Muscle layer of duodenum (tissue), 2 donors: ENCODE measurements at regions not wholly inside any gene's neighbourhood (a gene's known extent, or its start where the extent isn't known, plus 50 kb on each side); places are given as distances from the start of the nearest gene placed in this dataset.

Source experiments
- H3K27ac ChIP-seq: one replicate; pipeline ENCODE4 v1.7.0; 2013; ENCODE audit warnings: mild to moderate bottlenecking, low read length
- H3K27me3 ChIP-seq: one replicate; pipeline ENCODE4 v1.7.0; 2013; ENCODE audit warnings: low read depth, mild to moderate bottlenecking, control low read depth, low read length
- H3K36me3 ChIP-seq, 2 donors: one replicate each; pipeline ENCODE4 v1.7.0; 2013; ENCODE audit warnings: low read length in 2 of 2, control low read depth in 1 of 2, mild to moderate bottlenecking in 1 of 2; ENCODE audit not compliant: insufficient read depth in 2 of 2, control insufficient read depth in 1 of 2
- H3K4me1 ChIP-seq, 2 donors: one replicate each; pipeline ENCODE4 v1.7.0; 2013; ENCODE audit warnings: low read length in 2 of 2, mild to moderate bottlenecking in 2 of 2, control low read depth in 1 of 2, moderate library complexity in 1 of 2; ENCODE audit not compliant: insufficient read depth in 2 of 2, control insufficient read depth in 1 of 2
- H3K4me3 ChIP-seq, 2 donors: one replicate each; pipeline ENCODE4 v1.7.0; 2013; ENCODE audit warnings: low read length in 2 of 2, low read depth in 1 of 2, mild to moderate bottlenecking in 1 of 2
- H3K9me3 ChIP-seq, 2 donors: one replicate each; pipeline ENCODE4 v1.7.0; 2013; ENCODE audit warnings: low read length in 2 of 2, control low read depth in 1 of 2, mild to moderate bottlenecking in 1 of 2; ENCODE audit not compliant: control insufficient read depth in 1 of 2
- donor health status: healthy.

DNA sequence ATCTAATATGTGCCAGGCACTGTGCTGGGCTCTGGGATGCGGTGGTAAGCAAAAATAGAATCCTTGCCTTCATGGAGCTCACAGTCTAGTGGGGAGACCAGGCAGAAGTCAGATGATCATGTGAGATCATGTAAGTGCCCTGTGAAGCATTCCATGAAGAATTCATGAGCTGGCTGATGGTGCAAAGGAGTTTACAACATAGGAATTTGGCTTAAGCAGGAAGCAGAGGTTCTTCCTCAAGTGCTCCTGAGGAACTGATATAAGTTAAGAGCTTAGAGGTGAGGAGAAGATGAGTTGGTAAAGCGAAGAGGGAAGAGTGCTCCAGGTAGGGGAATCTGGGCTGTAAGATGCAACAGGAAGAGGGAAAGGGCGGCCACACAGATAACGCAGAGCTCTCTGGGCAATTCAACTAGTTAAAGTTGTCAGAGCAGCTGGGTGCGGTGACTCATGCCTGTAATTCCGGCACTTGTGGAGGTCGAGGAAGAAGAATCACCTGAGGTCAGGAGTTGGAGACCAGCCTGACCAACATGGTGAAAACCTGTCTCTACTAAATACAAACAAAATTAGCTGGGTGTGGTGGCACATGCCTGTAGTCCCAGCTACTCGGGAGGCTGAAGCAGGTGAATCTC, 78.5 kb upstream of the SPATA31D4 start:
- Histone ChIP-seq H3K4me3 (no peak overlapping the region), H3K36me3 (no peaks in the 10 kb centered on the region), H3K27ac (no peak overlapping the region), H3K9me3 (no peaks in the 10 kb centered on the region), H3K27me3 (no peaks in the 10 kb centered on the region), H3K4me1 (no peaks in the 10 kb centered on the region)

DNA sequence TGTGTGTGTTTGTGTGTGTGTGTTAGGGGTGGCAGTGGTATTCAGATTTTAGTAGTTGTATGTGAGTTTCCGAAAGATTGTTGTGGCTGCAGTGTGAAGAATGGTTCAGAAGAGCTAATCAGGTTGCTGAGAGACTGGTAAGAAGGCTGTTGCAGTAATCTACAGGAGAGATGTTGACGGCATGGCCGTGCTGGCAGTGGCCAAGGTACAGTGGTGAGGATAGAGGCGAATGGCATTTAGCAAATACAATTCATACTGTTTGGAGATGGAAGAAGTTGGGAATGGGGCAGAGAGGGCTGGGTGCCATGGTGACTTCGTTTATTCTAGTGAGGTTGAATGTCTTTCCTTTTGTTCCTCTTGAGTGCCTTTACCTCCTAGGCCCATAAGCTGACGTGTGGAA, 77.5 kb upstream of the SPATA31D4 start:
- Histone ChIP-seq H3K36me3 (no peaks in the 10 kb centered on the region), H3K27me3 (no peaks in the 10 kb centered on the region), H3K27ac (no peak overlapping the region), H3K4me3 (no peak overlapping the region), H3K9me3 (no peaks in the 10 kb centered on the region), H3K4me1 (no peaks in the 10 kb centered on the region)

DNA sequence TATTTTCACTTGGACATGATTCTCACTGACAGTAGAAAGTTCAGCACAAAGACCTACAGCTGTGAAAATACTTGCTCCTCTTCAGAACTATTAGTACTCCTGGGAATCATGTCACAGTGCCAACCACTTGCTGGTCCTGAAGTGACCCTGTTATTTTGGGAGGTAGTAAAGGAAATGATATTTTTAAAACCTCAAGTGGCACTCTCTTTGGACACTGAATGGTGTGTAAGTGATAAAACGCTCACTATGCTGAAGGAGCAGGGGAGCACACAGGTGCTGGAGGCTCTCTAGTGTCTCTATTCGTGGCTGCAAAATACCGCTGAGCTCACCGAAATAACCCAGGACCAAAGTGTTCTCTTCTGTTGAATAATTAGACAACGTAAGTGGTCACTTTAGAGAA, 76.9 kb upstream of the SPATA31D4 start:
- Histone ChIP-seq H3K27me3 (no peaks in the 10 kb centered on the region), H3K4me3 (no peak overlapping the region), H3K36me3 (no peaks in the 10 kb centered on the region), H3K9me3 (no peaks in the 10 kb centered on the region), H3K27ac (no peak overlapping the region), H3K4me1 (no peaks in the 10 kb centered on the region)

DNA sequence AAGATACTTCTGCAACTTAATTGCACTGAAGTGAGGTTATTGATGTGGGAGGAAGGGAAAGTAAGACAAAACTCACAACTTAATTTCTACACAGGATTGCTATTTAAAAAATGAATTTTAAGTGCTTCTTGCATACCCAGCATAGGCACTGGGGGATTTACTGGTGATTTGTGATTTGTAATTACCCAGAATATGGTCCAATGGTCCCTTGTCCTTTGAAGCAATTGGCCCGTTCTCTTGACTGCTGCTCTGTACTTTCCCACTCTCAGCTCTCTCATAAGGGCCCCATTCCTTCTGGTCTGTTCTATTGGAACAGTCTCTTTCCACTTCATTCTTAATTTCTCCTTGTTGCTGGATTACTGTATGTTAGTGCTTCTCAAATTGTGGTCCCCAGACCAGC, 75.4 kb upstream of the SPATA31D4 start:
- Histone ChIP-seq H3K27ac (no peak overlapping the region), H3K36me3 (no peaks in the 10 kb centered on the region), H3K27me3 (no peaks in the 10 kb centered on the region), H3K4me3 (no peak overlapping the region), H3K9me3 (no peaks in the 10 kb centered on the region), H3K4me1 (no peaks in the 10 kb centered on the region)

DNA sequence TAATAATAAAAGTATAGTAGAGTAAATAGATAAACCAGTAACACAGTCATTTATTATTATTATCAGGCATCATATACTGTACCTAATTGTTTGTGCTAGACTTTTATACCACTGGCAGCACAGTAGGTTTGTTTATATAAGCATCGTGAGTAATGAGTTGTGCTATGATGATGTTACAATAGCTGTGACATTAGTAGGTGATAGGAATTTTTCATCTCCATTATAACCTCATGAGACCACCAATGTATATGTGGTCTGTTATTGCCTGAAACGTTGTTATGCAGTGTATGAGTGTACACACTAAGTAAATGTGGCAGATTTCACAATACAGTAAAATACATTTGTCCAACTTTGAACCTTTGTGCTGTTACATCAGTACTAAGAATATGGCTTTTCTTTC, 72.7 kb upstream of the SPATA31D4 start:
- Histone ChIP-seq H3K27ac (no peak overlapping the region), H3K36me3 (no peaks in the 10 kb centered on the region), H3K27me3 (no peaks in the 10 kb centered on the region), H3K4me1 (no peaks in the 10 kb centered on the region), H3K9me3 (no peaks in the 10 kb centered on the region), H3K4me3 (no peak overlapping the region)

DNA sequence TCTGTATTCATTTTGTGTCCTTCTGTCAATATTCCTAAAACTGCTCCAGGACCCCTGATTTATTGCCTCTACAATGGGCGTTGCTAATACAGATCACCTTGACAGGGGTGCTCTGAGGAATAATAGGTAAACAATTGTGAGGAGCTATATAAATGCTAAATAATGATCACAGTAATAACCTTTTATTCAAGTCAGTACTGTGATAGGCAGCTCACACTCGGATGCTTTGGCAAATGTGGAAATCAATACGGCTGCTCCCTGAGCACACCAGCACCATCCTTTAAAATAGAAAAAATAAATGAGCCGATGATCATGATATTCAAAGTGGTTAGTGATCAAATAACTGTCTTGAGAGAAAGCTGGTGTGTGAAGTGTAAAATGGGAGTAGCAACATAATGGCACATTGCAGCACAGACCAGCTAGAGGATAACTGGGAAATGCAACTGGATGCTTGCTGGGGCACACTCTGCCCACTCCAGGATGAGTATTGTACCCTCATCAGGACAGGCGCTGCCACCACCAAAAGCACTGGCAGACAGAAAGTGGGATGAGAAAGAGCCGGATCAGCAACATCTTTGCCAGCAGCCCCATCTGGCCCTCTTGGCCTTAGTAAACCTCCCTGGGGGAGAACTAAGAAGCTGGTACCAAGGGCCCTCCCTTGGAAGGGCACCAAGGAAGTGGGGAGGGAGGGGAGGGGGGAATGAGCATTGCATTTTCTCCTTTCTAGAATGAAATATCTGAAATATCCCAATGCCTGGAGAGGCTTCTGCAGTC, 69.4 kb upstream of the SPATA31D4 start:
- H3K9me3 ChIP-seq, result no peaks in the 10 kb centered on the region
- H3K36me3 ChIP-seq, result no peaks in the 10 kb centered on the region
- H3K4me1 ChIP-seq, result no peaks in the 10 kb centered on the region
- no peak overlapping the region for H3K27ac ChIP-seq
- H3K4me3 ChIP-seq, result no peak overlapping the region
- no peaks in the 10 kb centered on the region for H3K27me3 ChIP-seq

DNA sequence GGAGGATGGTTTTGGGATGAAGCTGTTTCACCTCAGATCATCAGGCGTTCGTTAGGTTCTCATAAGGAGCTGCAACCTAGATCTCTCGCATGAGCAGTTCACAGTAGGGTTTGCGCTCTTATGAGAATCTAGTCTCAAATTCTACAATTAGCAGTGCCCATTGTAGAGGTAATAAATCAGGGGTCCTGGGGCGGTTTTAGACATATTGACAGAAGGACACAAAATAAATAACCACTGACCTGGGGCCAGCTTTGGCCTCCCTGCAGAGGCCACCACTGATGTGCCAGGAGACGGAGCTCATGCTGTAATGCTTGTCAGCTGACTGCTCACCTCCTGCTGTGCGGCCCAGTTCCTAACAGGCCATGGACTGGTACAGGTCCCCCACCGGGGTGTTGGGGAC, 67.6 kb upstream of the SPATA31D4 start:
- H3K27me3 ChIP-seq, result no peaks in the 10 kb centered on the region
- no peaks in the 10 kb centered on the region for H3K9me3 ChIP-seq
- H3K4me3 ChIP-seq, result no peak overlapping the region
- H3K27ac ChIP-seq, result no peak overlapping the region
- H3K36me3 ChIP-seq, result no peaks in the 10 kb centered on the region
- no peaks in the 10 kb centered on the region for H3K4me1 ChIP-seq

DNA sequence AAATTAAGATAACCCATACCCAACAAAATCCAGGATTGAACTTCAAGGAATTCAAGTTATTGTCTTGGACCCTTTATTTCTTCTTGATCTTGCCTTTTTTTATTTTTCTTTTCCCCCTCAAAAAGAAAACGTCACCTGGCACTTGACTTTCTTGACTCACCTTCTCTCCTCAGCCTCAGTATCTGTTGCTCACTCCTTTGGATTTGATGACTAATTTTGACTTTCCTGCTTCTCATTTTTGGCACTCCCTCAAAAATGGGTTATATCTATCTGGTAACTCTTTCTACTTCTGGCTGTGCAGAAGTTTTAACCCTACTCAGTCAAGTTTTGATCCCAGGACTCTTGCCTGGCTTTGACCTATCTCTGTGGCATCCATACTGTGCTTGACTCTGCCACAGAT, 66.6 kb upstream of the SPATA31D4 start:
- Histone ChIP-seq H3K4me3 (no peak overlapping the region), H3K27me3 (no peaks in the 10 kb centered on the region), H3K9me3 (no peaks in the 10 kb centered on the region), H3K36me3 (no peaks in the 10 kb centered on the region), H3K4me1 (no peaks in the 10 kb centered on the region), H3K27ac (no peak overlapping the region)

DNA sequence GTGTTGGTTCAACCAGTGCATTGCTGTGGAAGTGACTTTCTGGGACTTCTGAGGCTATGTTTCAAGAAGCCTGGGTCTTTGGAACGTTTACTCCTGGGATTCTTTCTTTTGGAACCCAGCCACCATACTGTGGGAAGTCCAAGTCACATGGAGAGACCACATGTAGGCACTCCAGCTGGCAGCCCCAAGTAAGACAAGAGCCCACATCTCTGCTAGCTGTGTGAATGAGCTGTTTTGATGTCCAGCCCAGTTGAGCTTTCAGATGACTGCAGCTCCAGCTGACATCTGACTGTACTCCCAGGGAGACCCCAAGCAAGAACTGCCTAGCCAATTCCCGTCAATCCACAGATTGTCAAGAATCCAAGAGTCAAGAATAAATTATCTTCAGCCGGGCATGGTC, 60.1 kb upstream of the SPATA31D4 start:
- no peaks in the 10 kb centered on the region for H3K9me3 ChIP-seq
- no peaks in the 10 kb centered on the region for H3K36me3 ChIP-seq
- no peaks in the 10 kb centered on the region for H3K4me1 ChIP-seq
- no peaks in the 10 kb centered on the region for H3K27me3 ChIP-seq
- H3K27ac ChIP-seq, result no peak overlapping the region
- no peak overlapping the region for H3K4me3 ChIP-seq

DNA sequence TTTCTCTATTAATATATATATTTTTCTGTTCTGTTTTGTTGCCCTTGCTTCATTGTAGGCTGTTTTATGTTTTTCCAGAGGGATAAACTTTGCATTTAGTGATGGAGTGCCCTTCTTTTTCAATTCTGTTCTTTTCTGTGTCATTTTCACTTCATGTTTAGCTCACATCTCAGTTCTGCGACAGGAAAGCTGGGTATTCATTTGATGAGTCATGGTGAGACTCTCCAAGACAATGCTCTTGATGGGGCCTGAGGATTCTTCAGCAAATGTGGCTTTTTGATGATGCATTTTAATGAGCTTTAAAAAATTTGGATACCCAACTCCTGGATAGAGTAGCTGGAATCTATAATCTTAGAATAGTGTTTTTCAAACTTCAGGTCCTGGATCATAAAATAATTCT, 56.5 kb upstream of the SPATA31D4 start:
- Histone ChIP-seq H3K4me1 (no peaks in the 10 kb centered on the region), H3K27me3 (no peaks in the 10 kb centered on the region), H3K4me3 (no peak overlapping the region), H3K9me3 (no peaks in the 10 kb centered on the region), H3K27ac (no peak overlapping the region), H3K36me3 (no peaks in the 10 kb centered on the region)

DNA sequence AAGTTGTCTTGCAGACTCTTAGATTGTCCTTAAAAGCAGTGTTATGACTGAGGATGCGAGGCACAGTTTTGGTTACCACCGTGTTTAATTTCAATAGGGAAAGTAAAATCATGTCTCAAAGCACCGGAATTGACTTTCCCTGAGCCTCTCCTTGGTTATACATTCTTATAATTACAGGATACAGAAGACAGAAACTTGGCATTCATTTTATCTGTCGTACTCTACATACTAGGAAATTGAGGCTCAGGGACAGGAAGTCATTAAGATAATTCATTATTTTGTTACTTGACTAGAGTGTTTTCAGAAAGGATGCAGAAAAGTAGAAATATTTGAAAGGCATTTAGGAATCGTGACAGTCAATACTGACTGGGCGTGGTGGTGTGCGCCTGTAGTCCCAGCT, 54.0 kb upstream of the SPATA31D4 start:
- H3K36me3 ChIP-seq, result no peaks in the 10 kb centered on the region
- H3K27ac ChIP-seq, result peak overlapping the region; percentile 20
- no peaks in the 10 kb centered on the region for H3K4me1 ChIP-seq
- H3K27me3 ChIP-seq, result no peaks in the 10 kb centered on the region
- H3K4me3 ChIP-seq, result no peak overlapping the region
- H3K9me3 ChIP-seq, result no peaks in the 10 kb centered on the region

DNA sequence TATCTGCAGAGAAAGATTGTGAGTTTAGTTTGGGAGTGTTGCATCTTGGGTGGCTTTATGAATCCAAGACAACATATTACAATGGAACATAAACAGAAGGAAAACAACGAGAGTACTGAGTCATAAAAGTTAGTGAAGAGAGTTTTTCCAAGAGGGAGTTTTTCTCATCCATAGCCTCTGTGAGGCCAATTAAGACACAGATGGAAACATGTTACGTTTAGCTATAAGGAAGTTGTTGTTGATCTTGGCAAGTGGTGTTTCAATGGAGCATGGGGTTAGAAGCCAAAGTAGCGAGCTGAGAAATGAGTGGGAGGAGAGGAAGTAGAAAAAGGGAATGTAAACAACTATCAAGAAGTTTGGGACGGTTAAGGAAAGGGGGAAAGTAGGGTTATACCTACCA, 53.3 kb upstream of the SPATA31D4 start:
- H3K9me3 ChIP-seq, result no peaks in the 10 kb centered on the region
- no peaks in the 10 kb centered on the region for H3K27me3 ChIP-seq
- H3K4me1 ChIP-seq, result no peaks in the 10 kb centered on the region
- no peak overlapping the region for H3K4me3 ChIP-seq
- H3K27ac ChIP-seq, result peak overlapping the region; percentile 20
- H3K36me3 ChIP-seq, result no peaks in the 10 kb centered on the region
